HEK293 (cell line): ENCODE measurements at regions not wholly inside any gene's neighbourhood (a gene's known extent, or its start where the extent isn't known, plus 50 kb on each side); places are given as distances from the start of the nearest gene placed in this dataset.

ENCODE experiments used
- CTCF ChIP-seq: fragments of 450-650 bp; formaldehyde crosslinking; IDR thresholded peaks from 2 replicates; pipeline ENCODE4 v1.5.1; 2016; ENCODE audit warnings: missing biosample characterization, missing genetic modification characterization
- MZF1 ChIP-seq: fragments of 450-650 bp; formaldehyde crosslinking; IDR thresholded peaks from 2 replicates; pipeline ENCODE4 v1.5.1; 2017; ENCODE audit warnings: missing biosample characterization, missing genetic modification characterization, borderline replicate concordance
- SETDB1 ChIP-seq: IDR thresholded peaks from one replicate; pipeline ENCODE4 v1.6.1; 2017; ENCODE audit warnings: mild to moderate bottlenecking, low read length, moderate library complexity, mixed read lengths; ENCODE audit not compliant: insufficient read length
- ZNF121 ChIP-seq: fragments of 450-650 bp; formaldehyde crosslinking; IDR thresholded peaks from 2 replicates; pipeline ENCODE4 v1.5.1; 2016; ENCODE audit warnings: missing biosample characterization, missing genetic modification characterization
- ZNF18 ChIP-seq: fragments of 450-650 bp; formaldehyde crosslinking; IDR thresholded peaks from 2 replicates; pipeline ENCODE4 v1.5.1; 2016; ENCODE audit warnings: missing biosample characterization, missing genetic modification characterization
- ZNF221 ChIP-seq: fragments of 450-650 bp; formaldehyde crosslinking; IDR thresholded peaks from 2 replicates; pipeline ENCODE4 v1.5.1; 2017; ENCODE audit warnings: missing biosample characterization, missing genetic modification characterization, borderline replicate concordance

- TF ChIP-seq CTCF (tag by site-specific recombination) = no peak
- TF ChIP-seq SETDB1 = no peak
- TF ChIP-seq ZNF121 (tag by site-specific recombination) = no peak
- no peak for TF ChIP-seq MZF1
- no peak for TF ChIP-seq ZNF221 (tag by site-specific recombination)
- no peak for TF ChIP-seq ZNF18 (tag by site-specific recombination)
These were observed 319.4 kb downstream of the KCNC2 start for GRCh38 chr12:74890237-74890599.
